ENCODE measurements at regions not wholly inside any gene's neighbourhood (a gene's known extent, or its start where the extent isn't known, plus 50 kb on each side); places are given as distances from the start of the nearest gene placed in this dataset.
A peak's percentile ranks its signal among the peaks of the same experiment; 100 is the strongest.

DNA sequence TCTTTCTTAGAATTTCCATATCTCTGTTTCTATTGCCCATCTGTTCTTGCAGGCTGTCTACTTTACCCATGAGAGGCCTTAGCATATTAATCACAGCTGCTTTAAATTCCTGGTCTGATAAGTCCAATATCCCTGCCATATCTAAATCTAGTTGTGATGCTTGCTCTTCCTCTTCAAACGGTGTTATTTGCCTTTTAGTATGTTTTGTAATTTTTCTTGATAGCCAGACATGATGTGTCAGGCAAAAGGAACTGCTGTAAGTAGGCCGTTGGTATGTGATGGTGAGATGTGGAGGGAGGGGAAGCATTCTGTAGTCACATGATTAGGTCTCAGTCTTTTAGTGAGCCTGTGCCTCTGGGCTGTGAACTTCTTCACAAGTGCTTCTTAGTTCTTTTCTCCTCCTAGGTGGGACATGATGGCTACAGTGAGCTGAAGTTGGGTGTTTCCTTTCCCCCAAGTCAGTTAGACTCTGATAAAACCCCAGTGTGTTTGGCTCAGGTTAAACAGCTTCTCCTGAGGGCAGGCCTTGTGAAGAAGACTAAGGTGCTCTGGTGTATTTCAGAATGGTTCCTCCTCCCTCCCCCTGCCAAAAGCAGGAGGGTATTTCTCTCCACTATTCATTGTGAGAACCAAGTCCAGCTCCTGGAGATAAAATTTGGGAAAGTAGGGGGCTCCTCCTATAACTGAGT lies 195.9 kb upstream of the PARP11 start (continued):
- TF ChIP-seq, protein P1, sequence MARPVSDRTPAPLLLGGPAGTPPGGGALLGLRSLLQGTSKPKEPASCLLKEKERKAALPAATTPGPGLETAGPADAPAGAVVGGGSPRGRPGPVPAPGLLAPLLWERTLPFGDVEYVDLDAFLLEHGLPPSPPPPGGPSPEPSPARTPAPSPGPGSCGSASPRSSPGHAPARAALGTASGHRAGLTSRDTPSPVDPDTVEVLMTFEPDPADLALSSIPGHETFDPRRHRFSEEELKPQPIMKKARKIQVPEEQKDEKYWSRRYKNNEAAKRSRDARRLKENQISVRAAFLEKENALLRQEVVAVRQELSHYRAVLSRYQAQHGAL (CRISPR knock-in tag; IDR thresholded peaks at IDR 0.05; ENCODE audit: not compliant biosample characterization) = no peak

DNA sequence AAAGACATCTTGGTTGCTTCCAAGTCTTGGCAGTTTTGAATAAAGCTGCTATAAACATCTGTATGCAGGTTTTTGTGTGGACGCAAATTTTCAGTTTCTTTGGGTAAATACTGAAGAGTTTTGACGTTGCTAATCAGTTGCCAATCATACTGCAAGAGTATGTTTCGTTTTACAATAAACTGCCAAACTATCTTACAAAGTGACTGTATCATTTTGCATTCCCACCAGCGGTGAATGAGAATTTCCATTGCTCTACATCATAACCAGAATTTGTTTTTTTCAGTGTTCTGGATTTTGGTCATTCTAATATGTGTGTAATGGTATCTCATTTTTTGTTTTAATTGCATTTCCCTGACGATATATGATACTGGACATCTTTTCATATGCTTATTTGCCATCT lies 190.8 kb upstream of the PARP11 start:
- ATAC-seq (no peak), FAIRE-seq (no peak), DNase-seq (ENCODE audit: low spot score) (no peak)
- H4K20me1 ChIP-seq (ENCODE audit: insufficient read depth, low read length) = no peaks in the 10 kb centered on the region
- no peak overlapping the region for H3K4me2 ChIP-seq (ENCODE audit: low read depth, low read length)
- H3K36me3 ChIP-seq (replicated peaks in 1 of 2; ENCODE audit: control insufficient read depth in 1 of 2, insufficient read depth in 2 of 2, low read length in 2 of 2) = no peaks in the 10 kb centered on the region
- no TSS peak for BruUV-seq (replicated peaks)
- no peaks in the 10 kb centered on the region for H3K79me2 ChIP-seq (ENCODE audit: insufficient read depth, low read length)
- H3K27me3 ChIP-seq (ENCODE audit: control insufficient read depth in 1 of 2, insufficient read depth in 2 of 2, low read length in 2 of 2) = no peaks in the 10 kb centered on the region
- POLR2A ChIA-PET = no interaction called here
- no peak overlapping the region for H3K4me3 ChIP-seq (replicated peaks in 1 of 3; ENCODE audit: insufficient read depth in 1 of 3, low read depth in 2 of 3, low read length in 3 of 3)
- in situ Hi-C loops (cut with HindIII; ENCODE audit: extremely low pct_ligation_motif_present, low pct_unique_long_range_greater_than_20kb) (no loop called here), intact Hi-C loops (cut with micrococcal nuclease; ENCODE audit: unreplicated experiment) (no loop called here)
- H3K9ac ChIP-seq (ENCODE audit: insufficient read depth, low read depth, low read length) = no peak overlapping the region
- no peak overlapping the region for H3K27ac ChIP-seq (ENCODE audit: extremely low read length, insufficient read depth, low read length)
- no peaks in the 10 kb centered on the region for H3K9me3 ChIP-seq (ENCODE audit: low read length)
- CTCF ChIA-PET (ENCODE audit: low intra/inter-chr PET ratio, low total read pairs) = no interaction called here
- TF ChIP-seq ZNF569 (CRISPR knock-in tag; IDR thresholded peaks at IDR 0.05; ENCODE audit: borderline replicate concordance) (no peak), ZNF841 (CRISPR knock-in tag; IDR thresholded peaks at IDR 0.05; ENCODE audit: borderline replicate concordance) (no peak), KDM5B (CRISPR knock-in tag; IDR thresholded peaks at IDR 0.05; ENCODE audit: borderline replicate concordance) (no peak)
- no peak overlapping the region for H2AFZ ChIP-seq (ENCODE audit: low read length)
- 50% methylated on average over 5 of the region's 5 CpGs for whole genome bisulfite sequencing (ENCODE audit: low lambda C conversion rate)
- no peaks in the 10 kb centered on the region for H3K4me1 ChIP-seq (ENCODE audit: insufficient read depth, low read length)

DNA sequence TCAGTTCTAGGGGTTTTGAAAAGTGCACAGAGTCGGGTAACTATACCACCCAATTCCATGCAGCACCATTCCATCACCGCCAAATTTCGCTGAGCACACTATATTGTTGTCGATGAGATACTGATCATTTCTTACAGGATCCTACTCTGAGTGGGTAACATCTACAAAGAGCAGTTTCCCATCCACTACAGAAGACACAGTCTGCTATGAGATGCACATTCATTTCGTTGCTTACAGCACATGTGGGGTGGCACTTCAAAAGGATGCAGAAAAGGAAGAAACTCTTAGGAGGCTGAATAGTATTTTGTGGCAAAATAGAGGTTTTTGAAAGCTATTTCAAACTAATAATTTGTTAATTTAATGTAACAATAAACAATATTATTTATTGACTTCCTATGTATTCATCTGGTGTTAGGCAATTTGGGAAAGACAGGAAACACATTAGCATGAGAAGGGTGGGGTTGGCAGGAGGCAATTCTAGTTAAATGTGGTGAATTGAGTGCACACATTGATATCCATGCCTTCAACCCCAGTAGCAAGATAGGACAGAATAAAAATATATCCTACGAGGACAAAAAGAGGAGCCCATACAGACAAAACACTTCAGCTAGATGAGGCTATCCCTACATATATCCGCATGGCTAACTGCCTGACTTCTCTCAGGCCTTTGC lies 186.8 kb upstream of the PARP11 start:
- ChIA-PET CTCF (ENCODE audit: low intra/inter-chr PET ratio, low total read pairs) (no interaction called here), POLR2A (no interaction called here)
- no peak overlapping the region for H3K4me3 ChIP-seq (replicated peaks in 1 of 3; ENCODE audit: insufficient read depth in 1 of 3, low read depth in 2 of 3, low read length in 3 of 3)
- H4K20me1 ChIP-seq (ENCODE audit: insufficient read depth, low read length) = no peaks in the 10 kb centered on the region
- no peak for FAIRE-seq
- no peak overlapping the region for H3K27ac ChIP-seq (ENCODE audit: extremely low read length, insufficient read depth, low read length)
- H3K9me3 ChIP-seq (ENCODE audit: low read length) = no peaks in the 10 kb centered on the region
- BruUV-seq (replicated peaks) = no TSS peak
- no peaks in the 10 kb centered on the region for H3K36me3 ChIP-seq (replicated peaks in 1 of 2; ENCODE audit: control insufficient read depth in 1 of 2, insufficient read depth in 2 of 2, low read length in 2 of 2)
- WGBS (ENCODE audit: low lambda C conversion rate) = 90% methylated on average over 7 of the region's 7 CpGs
- no peak overlapping the region for H2AFZ ChIP-seq (ENCODE audit: low read length)
- no peak overlapping the region for H3K4me2 ChIP-seq (ENCODE audit: low read depth, low read length)
- H3K4me1 ChIP-seq (ENCODE audit: insufficient read depth, low read length) = peaks cover 31% of the 10 kb centered on the region
- in situ Hi-C loops (cut with HindIII; ENCODE audit: extremely low pct_ligation_motif_present, low pct_unique_long_range_greater_than_20kb) (no loop called here), intact Hi-C loops (cut with micrococcal nuclease; ENCODE audit: unreplicated experiment) (no loop called here)
- no peaks in the 10 kb centered on the region for H3K27me3 ChIP-seq (ENCODE audit: control insufficient read depth in 1 of 2, insufficient read depth in 2 of 2, low read length in 2 of 2)
- TF ChIP-seq HHEX (CRISPR knock-in tag; IDR thresholded peaks at IDR 0.05) = no peak
- TF ChIP-seq MAFK (conservative IDR thresholded peaks at IDR 0.05 in 1 of 2, IDR thresholded peaks at IDR 0.05 in 1 of 2; ENCODE audit: low read length in 2 of 2) = 0 out of 4 replicates have a peak, but pooled peaks of 1 of the 2 experiments have one; percentile 27
- ATAC-seq = no peak
- H3K9ac ChIP-seq (ENCODE audit: insufficient read depth, low read depth, low read length) = no peak overlapping the region
- no peak for DNase-seq (ENCODE audit: low spot score)
- no peaks in the 10 kb centered on the region for H3K79me2 ChIP-seq (ENCODE audit: insufficient read depth, low read length)
